Mesothelial cell of epicardium (in vitro differentiated cells): ENCODE measurements at regions not wholly inside any gene's neighbourhood (a gene's known extent, or its start where the extent isn't known, plus 50 kb on each side); places are given as distances from the start of the nearest gene placed in this dataset.

Experiments used
- DNase-seq, 2 experiments: peaks; one replicate each; pipeline ENCODE4 v3.0.0; 2021; ENCODE audit warnings: low spot score in 2 of 2; ENCODE audit not compliant: unreplicated experiment in 2 of 2
- H3K27ac Mint-ChIP-seq: 2 replicates; pipeline ENCODE4 v1.8.0; 2021; ENCODE audit warnings: mixed read lengths
- H3K27me3 Mint-ChIP-seq: 2 replicates; pipeline ENCODE4 v1.8.0; 2021; ENCODE audit warnings: low read depth, mixed read lengths
- H3K36me3 Mint-ChIP-seq: 2 replicates; pipeline ENCODE4 v1.8.0; 2021; ENCODE audit warnings: mixed read lengths
- H3K4me1 Mint-ChIP-seq: 2 replicates; pipeline ENCODE4 v1.8.0; 2021; ENCODE audit warnings: mixed read lengths
- H3K4me3 Mint-ChIP-seq: 2 replicates; pipeline ENCODE4 v1.8.0; 2021; ENCODE audit warnings: mild to moderate bottlenecking, moderate library complexity, mixed read lengths
- H3K9me3 Mint-ChIP-seq: 2 replicates; pipeline ENCODE4 v1.8.0; 2021; ENCODE audit warnings: mixed read lengths
- TF ChIP-seq, protein P1 (sequence below): fragments of 200-600 bp; sonication (generic); IDR thresholded peaks from one replicate; pipeline ENCODE4 v1.5.0; 2021; ENCODE audit warnings: antibody characterized with exemption; ENCODE audit not compliant: unreplicated experiment

DNA sequence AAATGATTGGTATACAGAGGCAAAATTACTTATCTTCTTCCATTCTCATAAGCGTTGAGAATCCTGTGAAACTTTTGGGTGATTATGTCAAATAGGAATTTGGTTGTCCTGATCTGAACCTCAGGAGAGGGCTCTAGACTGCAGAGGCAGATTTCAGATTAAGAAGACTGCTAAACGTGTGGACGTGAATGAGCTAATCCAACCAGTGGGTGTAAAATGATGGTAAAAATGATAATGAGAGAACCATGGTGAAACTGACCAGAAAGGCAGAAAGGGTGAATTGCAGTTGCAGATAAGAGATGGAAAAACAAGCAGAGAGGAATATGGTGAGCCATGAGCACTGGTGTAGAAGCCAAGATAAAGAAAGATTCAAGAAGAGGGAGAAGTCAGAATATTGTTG lies 1200.2 kb upstream of the CDH6 start:
- no peak for DNase-seq
- H3K9me3 Mint-ChIP-seq = no peaks in the 10 kb centered on the region
- no peak overlapping the region for H3K27ac Mint-ChIP-seq
- peaks cover 2% of the 10 kb centered on the region for H3K27me3 Mint-ChIP-seq
- no peaks in the 10 kb centered on the region for H3K36me3 Mint-ChIP-seq
- H3K4me3 Mint-ChIP-seq = no peak overlapping the region
- TF ChIP-seq, protein P1, sequence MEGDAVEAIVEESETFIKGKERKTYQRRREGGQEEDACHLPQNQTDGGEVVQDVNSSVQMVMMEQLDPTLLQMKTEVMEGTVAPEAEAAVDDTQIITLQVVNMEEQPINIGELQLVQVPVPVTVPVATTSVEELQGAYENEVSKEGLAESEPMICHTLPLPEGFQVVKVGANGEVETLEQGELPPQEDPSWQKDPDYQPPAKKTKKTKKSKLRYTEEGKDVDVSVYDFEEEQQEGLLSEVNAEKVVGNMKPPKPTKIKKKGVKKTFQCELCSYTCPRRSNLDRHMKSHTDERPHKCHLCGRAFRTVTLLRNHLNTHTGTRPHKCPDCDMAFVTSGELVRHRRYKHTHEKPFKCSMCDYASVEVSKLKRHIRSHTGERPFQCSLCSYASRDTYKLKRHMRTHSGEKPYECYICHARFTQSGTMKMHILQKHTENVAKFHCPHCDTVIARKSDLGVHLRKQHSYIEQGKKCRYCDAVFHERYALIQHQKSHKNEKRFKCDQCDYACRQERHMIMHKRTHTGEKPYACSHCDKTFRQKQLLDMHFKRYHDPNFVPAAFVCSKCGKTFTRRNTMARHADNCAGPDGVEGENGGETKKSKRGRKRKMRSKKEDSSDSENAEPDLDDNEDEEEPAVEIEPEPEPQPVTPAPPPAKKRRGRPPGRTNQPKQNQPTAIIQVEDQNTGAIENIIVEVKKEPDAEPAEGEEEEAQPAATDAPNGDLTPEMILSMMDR = no peak
- H3K4me1 Mint-ChIP-seq = peaks cover 2% of the 10 kb centered on the region

DNA sequence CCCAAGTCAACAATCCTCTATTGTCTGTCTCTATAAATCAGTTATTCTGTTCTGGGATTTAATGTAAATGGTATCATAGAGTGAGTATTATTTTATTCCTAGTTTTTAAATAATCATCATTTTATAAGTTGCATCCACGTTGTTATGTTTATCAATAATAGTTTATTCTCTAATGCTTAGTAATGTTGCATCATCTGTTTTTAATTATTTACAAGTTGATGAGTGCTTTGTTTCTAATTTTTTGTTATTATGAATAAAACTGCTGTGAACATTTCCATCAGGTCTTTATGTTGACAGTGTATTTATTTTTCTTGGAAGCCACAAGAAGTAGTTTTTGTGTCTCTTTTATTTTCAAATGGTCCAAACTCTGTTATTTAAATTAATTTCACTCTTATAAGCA lies 1201.2 kb upstream of the CDH6 start:
- TF ChIP-seq, protein P1 = no peak
- H3K36me3 Mint-ChIP-seq = no peaks in the 10 kb centered on the region
- no peaks in the 10 kb centered on the region for H3K9me3 Mint-ChIP-seq
- H3K4me3 Mint-ChIP-seq = no peak overlapping the region
- H3K27ac Mint-ChIP-seq = no peak overlapping the region
- peaks cover 2% of the 10 kb centered on the region for H3K27me3 Mint-ChIP-seq
- DNase-seq = no peak
- peaks cover 2% of the 10 kb centered on the region for H3K4me1 Mint-ChIP-seq

DNA sequence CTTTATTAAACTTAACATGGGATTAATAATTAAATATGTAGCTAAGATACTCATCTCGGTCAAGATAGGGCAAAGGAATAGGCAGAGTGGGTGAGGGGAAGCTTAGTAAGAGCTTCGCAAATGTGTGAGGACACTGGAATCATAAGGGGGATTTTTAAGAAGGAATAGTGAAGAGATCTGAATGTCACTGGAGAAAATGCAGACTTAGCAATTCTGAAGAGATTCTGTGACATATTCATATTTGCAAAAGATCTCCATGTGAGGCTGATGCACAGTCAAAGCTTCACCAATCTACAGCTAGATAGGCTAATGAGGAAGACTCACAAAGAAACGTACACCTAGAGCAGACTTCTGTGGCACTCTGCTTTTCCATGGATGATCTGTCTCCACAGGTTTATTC lies 1202.8 kb upstream of the CDH6 start:
- no peak for DNase-seq
- peaks cover 2% of the 10 kb centered on the region for H3K27me3 Mint-ChIP-seq
- H3K4me3 Mint-ChIP-seq = no peak overlapping the region
- no peaks in the 10 kb centered on the region for H3K36me3 Mint-ChIP-seq
- H3K9me3 Mint-ChIP-seq = no peaks in the 10 kb centered on the region
- H3K27ac Mint-ChIP-seq = no peak overlapping the region
- peaks cover 2% of the 10 kb centered on the region for H3K4me1 Mint-ChIP-seq
- TF ChIP-seq, protein P1 = no peak

DNA sequence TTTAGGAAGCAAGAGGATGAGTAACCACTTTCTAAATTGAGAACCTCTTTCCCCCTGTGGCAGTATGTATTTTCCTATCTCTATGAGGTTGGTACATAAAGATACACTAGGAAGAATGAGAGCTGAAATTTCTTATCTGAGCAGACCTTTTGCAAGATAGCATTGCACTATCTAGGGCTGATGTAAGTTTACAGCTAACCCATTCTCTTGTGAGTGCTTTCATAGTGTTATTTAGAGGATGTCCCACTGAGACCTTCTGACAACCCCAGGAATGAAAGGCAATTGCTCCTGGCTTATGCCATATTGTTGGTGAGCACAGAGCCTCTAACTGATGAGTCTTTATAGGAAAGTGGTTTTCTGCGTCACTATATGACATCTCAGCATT lies 1209.3 kb upstream of the CDH6 start:
- Mint-ChIP-seq H3K4me1 (no peaks in the 10 kb centered on the region), H3K4me3 (no peak overlapping the region), H3K27ac (no peak overlapping the region), H3K36me3 (no peaks in the 10 kb centered on the region), H3K27me3 (no peaks in the 10 kb centered on the region), H3K9me3 (no peaks in the 10 kb centered on the region)
- TF ChIP-seq, protein P1 = no peak
- no peak for DNase-seq

DNA sequence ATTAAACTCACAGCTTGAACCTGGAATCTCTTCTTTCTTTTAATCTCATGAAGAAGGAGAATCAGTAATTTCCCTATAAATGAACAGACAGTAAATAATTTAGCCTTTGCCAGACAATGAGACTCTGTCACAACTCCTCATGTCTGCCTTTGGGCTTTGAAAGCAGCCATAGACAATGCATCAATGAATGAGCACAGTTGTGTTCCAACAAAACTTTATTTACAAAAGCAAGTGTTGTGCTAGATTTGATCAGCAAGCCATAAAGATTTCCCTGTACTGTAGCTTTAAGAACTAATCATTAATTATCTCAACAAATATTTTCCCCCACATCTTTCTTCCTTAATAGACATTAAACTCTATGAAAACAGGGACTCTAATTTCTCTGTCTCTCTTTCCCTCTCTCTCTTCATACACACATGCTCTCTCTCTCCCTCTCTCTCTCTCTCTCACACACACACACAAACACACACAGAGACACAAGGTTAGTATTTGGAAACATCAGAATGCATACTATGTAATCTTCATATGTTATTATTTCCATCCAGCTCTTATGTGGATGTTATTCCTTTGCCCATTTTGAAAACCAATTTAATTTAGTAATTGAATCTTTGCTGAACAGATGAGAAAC lies 1209.8 kb upstream of the CDH6 start:
- TF ChIP-seq, protein P1 = no peak
- Mint-ChIP-seq H3K27ac (no peak overlapping the region), H3K36me3 (no peaks in the 10 kb centered on the region), H3K4me1 (no peaks in the 10 kb centered on the region), H3K27me3 (no peaks in the 10 kb centered on the region), H3K9me3 (no peaks in the 10 kb centered on the region), H3K4me3 (no peak overlapping the region)
- no peak for DNase-seq

DNA sequence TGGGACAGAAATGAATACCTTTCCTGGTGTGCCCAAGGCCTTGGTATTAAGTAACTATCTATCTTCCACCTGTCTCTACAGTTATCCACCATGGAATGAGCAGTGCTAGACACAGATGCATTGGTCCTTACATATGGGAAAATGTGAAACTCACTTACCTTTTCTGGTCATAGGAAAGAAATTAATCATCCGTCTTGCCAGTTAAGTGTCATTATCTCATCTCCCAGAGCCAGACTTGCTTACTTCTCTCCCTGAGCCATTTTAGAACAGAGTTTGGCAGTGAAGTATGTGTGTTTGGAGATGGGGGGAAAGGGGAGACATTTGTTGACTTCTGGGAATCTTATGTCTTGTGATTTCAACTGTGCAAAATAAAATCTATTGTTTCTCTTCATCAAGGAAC lies 1211.0 kb upstream of the CDH6 start:
- TF ChIP-seq, protein P1 = no peak
- DNase-seq = no peak
- H3K4me1 Mint-ChIP-seq = no peaks in the 10 kb centered on the region
- H3K9me3 Mint-ChIP-seq = no peaks in the 10 kb centered on the region
- H3K36me3 Mint-ChIP-seq = no peaks in the 10 kb centered on the region
- no peak overlapping the region for H3K4me3 Mint-ChIP-seq
- peaks cover 1% of the 10 kb centered on the region for H3K27me3 Mint-ChIP-seq
- no peak overlapping the region for H3K27ac Mint-ChIP-seq
